ENCODE measurements at regions not wholly inside any gene's neighbourhood (a gene's known extent, or its start where the extent isn't known, plus 50 kb on each side); places are given as distances from the start of the nearest gene placed in this dataset.

DNA sequence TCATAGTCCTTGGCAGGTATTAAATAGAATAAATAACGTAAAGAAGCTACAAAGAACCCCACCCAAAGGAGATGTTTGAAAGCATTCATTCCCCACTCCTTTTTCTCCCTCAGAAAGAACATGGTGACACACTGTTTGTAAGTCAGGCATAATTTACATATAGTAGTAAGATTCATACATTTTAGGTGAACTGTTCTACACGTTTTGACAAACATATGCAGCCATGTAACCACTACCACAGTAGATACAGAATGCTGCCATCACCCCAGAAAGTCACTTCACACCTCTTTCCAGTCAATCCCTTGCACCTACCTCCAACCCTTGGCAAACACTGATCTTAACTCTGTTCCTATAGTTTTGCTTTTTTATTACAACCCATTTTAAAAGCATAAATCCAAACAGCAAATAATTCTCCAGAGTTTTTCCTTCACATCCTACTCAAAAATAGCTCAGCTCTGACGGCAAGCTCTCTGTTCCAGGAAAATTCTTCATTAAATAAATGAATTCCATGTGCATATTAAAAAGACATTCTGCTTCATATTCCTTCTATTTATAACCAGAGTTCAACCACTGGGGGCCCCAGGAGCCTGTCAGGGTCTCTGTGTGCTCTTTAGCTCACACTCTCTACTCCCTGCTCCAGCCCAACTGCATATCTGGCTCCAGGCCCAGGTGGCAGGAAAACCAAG is 258.8 kb downstream of the PLPP3 start:
- TF ChIP-seq, protein P1, sequence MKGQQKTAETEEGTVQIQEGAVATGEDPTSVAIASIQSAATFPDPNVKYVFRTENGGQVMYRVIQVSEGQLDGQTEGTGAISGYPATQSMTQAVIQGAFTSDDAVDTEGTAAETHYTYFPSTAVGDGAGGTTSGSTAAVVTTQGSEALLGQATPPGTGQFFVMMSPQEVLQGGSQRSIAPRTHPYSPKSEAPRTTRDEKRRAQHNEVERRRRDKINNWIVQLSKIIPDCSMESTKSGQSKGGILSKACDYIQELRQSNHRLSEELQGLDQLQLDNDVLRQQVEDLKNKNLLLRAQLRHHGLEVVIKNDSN (IDR thresholded peaks at IDR 0.05): no peak
- TF ChIP-seq TAF1 (IDR thresholded peaks at IDR 0.05; ENCODE audit: low read depth) (no peak), YY1 (IDR thresholded peaks at IDR 0.05; ENCODE audit: low read depth) (no peak), TCF12 (IDR thresholded peaks at IDR 0.05; ENCODE audit: low read depth) (no peak), CEBPB (IDR thresholded peaks at IDR 0.05) (no peak), TEAD4 (IDR thresholded peaks at IDR 0.05) (no peak), MAX (IDR thresholded peaks at IDR 0.05) (no peak), CREB1 (IDR thresholded peaks at IDR 0.05; ENCODE audit: low read depth) (no peak), RAD21 (IDR thresholded peaks at IDR 0.05; ENCODE audit: low read depth) (no peak), NFIC (IDR thresholded peaks at IDR 0.05) (no peak), EP300 (IDR thresholded peaks at IDR 0.05; ENCODE audit: borderline replicate concordance) (no peak), ZBTB7A (IDR thresholded peaks at IDR 0.05; ENCODE audit: low read depth) (no peak), REST (IDR thresholded peaks at IDR 0.05; ENCODE audit: low read depth) (no peak), EGR1 (IDR thresholded peaks at IDR 0.05) (no peak), FOXM1 (IDR thresholded peaks at IDR 0.05; ENCODE audit: borderline replicate concordance, low read depth) (no peak)

- no peak for TF ChIP-seq YY1 (IDR thresholded peaks at IDR 0.05; ENCODE audit: low read depth)
- no peak for TF ChIP-seq NFIC (IDR thresholded peaks at IDR 0.05)
- no peak for TF ChIP-seq TEAD4 (IDR thresholded peaks at IDR 0.05)
- no peak for TF ChIP-seq CREB1 (IDR thresholded peaks at IDR 0.05; ENCODE audit: low read depth)
These were observed 261.6 kb downstream of the PLPP3 start for GRCh38 chr1:56317722-56318121.

- TF ChIP-seq EP300 (IDR thresholded peaks at IDR 0.05; ENCODE audit: borderline replicate concordance) (no peak), EGR1 (IDR thresholded peaks at IDR 0.05) (no peak), NFIC (IDR thresholded peaks at IDR 0.05) (no peak), TCF12 (IDR thresholded peaks at IDR 0.05; ENCODE audit: low read depth) (no peak), ZBTB7A (IDR thresholded peaks at IDR 0.05; ENCODE audit: low read depth) (no peak), REST (IDR thresholded peaks at IDR 0.05; ENCODE audit: low read depth) (no peak), RAD21 (IDR thresholded peaks at IDR 0.05; ENCODE audit: low read depth) (no peak), TEAD4 (IDR thresholded peaks at IDR 0.05) (no peak), TAF1 (IDR thresholded peaks at IDR 0.05; ENCODE audit: low read depth) (no peak), FOXM1 (IDR thresholded peaks at IDR 0.05; ENCODE audit: borderline replicate concordance, low read depth) (no peak), YY1 (IDR thresholded peaks at IDR 0.05; ENCODE audit: low read depth) (no peak), CREB1 (IDR thresholded peaks at IDR 0.05; ENCODE audit: low read depth) (no peak), MAX (IDR thresholded peaks at IDR 0.05) (no peak), CEBPB (IDR thresholded peaks at IDR 0.05) (no peak)
- TF ChIP-seq, protein P1 (IDR thresholded peaks at IDR 0.05): no peak
These were observed 263.9 kb downstream of the PLPP3 start for GRCh38 chr1:56315293-56315942.

GRCh38 chr1:56313560-56313959 is 265.8 kb downstream of the PLPP3 start:
- TF ChIP-seq EP300 (IDR thresholded peaks at IDR 0.05; ENCODE audit: borderline replicate concordance) (no peak), NFIC (IDR thresholded peaks at IDR 0.05) (no peak), RAD21 (IDR thresholded peaks at IDR 0.05; ENCODE audit: low read depth) (no peak), ZBTB7A (IDR thresholded peaks at IDR 0.05; ENCODE audit: low read depth) (no peak), EGR1 (IDR thresholded peaks at IDR 0.05) (no peak), REST (IDR thresholded peaks at IDR 0.05; ENCODE audit: low read depth) (no peak), MAX (IDR thresholded peaks at IDR 0.05) (no peak), TEAD4 (IDR thresholded peaks at IDR 0.05) (no peak), FOXM1 (IDR thresholded peaks at IDR 0.05; ENCODE audit: borderline replicate concordance, low read depth) (no peak), TCF12 (IDR thresholded peaks at IDR 0.05; ENCODE audit: low read depth) (no peak), YY1 (IDR thresholded peaks at IDR 0.05; ENCODE audit: low read depth) (no peak)
- TF ChIP-seq, protein P1 (IDR thresholded peaks at IDR 0.05): no peak
